Breast epithelium (tissue), 3 donors: ENCODE measurements at regions not wholly inside any gene's neighbourhood (a gene's known extent, or its start where the extent isn't known, plus 50 kb on each side); places are given as distances from the start of the nearest gene placed in this dataset.

Experiments
- POLR2A ChIP-seq: fragments of 450-650 bp; IDR thresholded peaks from one replicate; pipeline ENCODE4 v1.6.1; 2016; ENCODE audit warnings: antibody characterized with exemption, mild to moderate bottlenecking, moderate library complexity
- POLR2AphosphoS5 ChIP-seq, 3 donors: sonication (generic); formaldehyde crosslinking; IDR thresholded peaks; one replicate each; pipeline ENCODE4 v1.6.1; 2017; ENCODE audit warnings: antibody characterized with exemption in 3 of 3
- TF ChIP-seq, protein P1 (sequence below), 3 donors: fragments of 450-650 bp; IDR thresholded peaks; one replicate each; pipeline ENCODE4 v1.5.1; 2016 to 2017; ENCODE audit warnings: antibody characterized with exemption in 3 of 3, mild to moderate bottlenecking in 3 of 3, moderate library complexity in 3 of 3

- TF ChIP-seq POLR2A (no peak), POLR2AphosphoS5 (IDR thresholded peaks at IDR 0.05) (no peak)
- TF ChIP-seq, protein P1, sequence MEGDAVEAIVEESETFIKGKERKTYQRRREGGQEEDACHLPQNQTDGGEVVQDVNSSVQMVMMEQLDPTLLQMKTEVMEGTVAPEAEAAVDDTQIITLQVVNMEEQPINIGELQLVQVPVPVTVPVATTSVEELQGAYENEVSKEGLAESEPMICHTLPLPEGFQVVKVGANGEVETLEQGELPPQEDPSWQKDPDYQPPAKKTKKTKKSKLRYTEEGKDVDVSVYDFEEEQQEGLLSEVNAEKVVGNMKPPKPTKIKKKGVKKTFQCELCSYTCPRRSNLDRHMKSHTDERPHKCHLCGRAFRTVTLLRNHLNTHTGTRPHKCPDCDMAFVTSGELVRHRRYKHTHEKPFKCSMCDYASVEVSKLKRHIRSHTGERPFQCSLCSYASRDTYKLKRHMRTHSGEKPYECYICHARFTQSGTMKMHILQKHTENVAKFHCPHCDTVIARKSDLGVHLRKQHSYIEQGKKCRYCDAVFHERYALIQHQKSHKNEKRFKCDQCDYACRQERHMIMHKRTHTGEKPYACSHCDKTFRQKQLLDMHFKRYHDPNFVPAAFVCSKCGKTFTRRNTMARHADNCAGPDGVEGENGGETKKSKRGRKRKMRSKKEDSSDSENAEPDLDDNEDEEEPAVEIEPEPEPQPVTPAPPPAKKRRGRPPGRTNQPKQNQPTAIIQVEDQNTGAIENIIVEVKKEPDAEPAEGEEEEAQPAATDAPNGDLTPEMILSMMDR (IDR thresholded peaks at IDR 0.05): no peak
These were observed 2394.2 kb upstream of the AGA start for GRCh38 chr4:179836179-179837075.
